BJ (cell line): ENCODE measurements at regions not wholly inside any gene's neighbourhood (a gene's known extent, or its start where the extent isn't known, plus 50 kb on each side); places are given as distances from the start of the nearest gene placed in this dataset.

Experiments used
- CTCF ChIA-PET: fragments of 350-600 bp; formaldehyde crosslinking; extraction: SDS; loops from one replicate; lab custom pipeline; 2021; ENCODE audit warnings: antibody characterized with exemption, inconsistent platforms; lab: Yijun Ruan, JAX
- POLR2A ChIA-PET: fragments of 300-600 bp; sonication (Branson Sonifier 250); formaldehyde crosslinking; extraction: SDS; loops from one replicate; lab custom pipeline; 2021; ENCODE audit warnings: antibody characterized with exemption; lab: Charles Lee
- DNase-seq: peaks from one replicate; pipeline ENCODE4 v3.0.0-alpha.2; 2011; ENCODE audit warnings: low read depth
- H3K27me3 ChIP-seq: 2 replicates; pipeline ENCODE4 v1.6.0; 2011; ENCODE audit warnings: low read length; ENCODE audit not compliant: control insufficient read depth, insufficient read depth
- H3K36me3 ChIP-seq: 2 replicates; pipeline ENCODE4 v1.5.1; 2011; ENCODE audit warnings: low read length; ENCODE audit not compliant: control insufficient read depth, insufficient read depth
- H3K4me3 ChIP-seq: 2 replicates; pipeline ENCODE4 v1.5.1; 2011; ENCODE audit warnings: low read depth, mild to moderate bottlenecking, control low read depth, low read length
- CTCF ChIP-seq: IDR thresholded peaks from 2 replicates; pipeline ENCODE4 v1.5.1; 2011; ENCODE audit warnings: low read depth, mild to moderate bottlenecking, control low read depth, inconsistent platforms, low read length, moderate library complexity; ENCODE audit not compliant: insufficient read depth

GRCh38 chr6:25061289-25061936, 125.7 kb upstream of the RIPOR2 start:
- Histone ChIP-seq H3K4me3 (no peak overlapping the region), H3K36me3 (no peaks in the 10 kb centered on the region), H3K27me3 (no peaks in the 10 kb centered on the region)
- DNase-seq, result peak; percentile 27
- ChIA-PET POLR2A (no interaction called here), CTCF (interaction anchor here (2.2 to 4.1 kb wide), 3 partner anchors 10 to 205 kb away, joined by 7 to 17 read pairs (median 9); no protein-coding TSS in a partner anchor)
- no peak for TF ChIP-seq CTCF

- DNase-seq, result no peak
- H3K36me3 ChIP-seq, result no peaks in the 10 kb centered on the region
- H3K27me3 ChIP-seq, result no peaks in the 10 kb centered on the region
- CTCF ChIA-PET, result interaction anchor here (0.7 to 4.1 kb wide), 7 partner anchors 9 to 206 kb away, joined by 3 to 17 read pairs (median 4); no protein-coding TSS in a partner anchor
- no peak overlapping the region for H3K4me3 ChIP-seq
- TF ChIP-seq CTCF, result no peak
- POLR2A ChIA-PET, result interaction anchor here (0.6 kb wide), 1 partner anchor 8 kb away, joined by 5 read pairs; no protein-coding TSS in a partner anchor
Measured at GRCh38 chr6:25062070-25062811, 126.5 kb upstream of the RIPOR2 start.

- TF ChIP-seq CTCF, result no peak
- CTCF ChIA-PET, result interaction anchor here (0.8 kb wide), 1 partner anchor 69 kb away, joined by 3 read pairs; no protein-coding TSS in a partner anchor
Measured at GRCh38 chr6:25064006-25064405, 128.2 kb upstream of the RIPOR2 start.

GRCh38 chr6:25065666-25066065, 129.9 kb upstream of the RIPOR2 start:
- CTCF ChIA-PET, result interaction anchor here (1.1 kb wide), 1 partner anchor 48 kb away, joined by 3 read pairs; no protein-coding TSS in a partner anchor
- TF ChIP-seq CTCF, result no peak

More at GRCh38 chr6:25064006-25064405, 128.2 kb upstream of the RIPOR2 start:
- Histone ChIP-seq H3K27me3 (no peaks in the 10 kb centered on the region), H3K4me3 (no peak overlapping the region), H3K36me3 (no peaks in the 10 kb centered on the region)
- no peak for DNase-seq
- POLR2A ChIA-PET, result no interaction called here

DNA sequence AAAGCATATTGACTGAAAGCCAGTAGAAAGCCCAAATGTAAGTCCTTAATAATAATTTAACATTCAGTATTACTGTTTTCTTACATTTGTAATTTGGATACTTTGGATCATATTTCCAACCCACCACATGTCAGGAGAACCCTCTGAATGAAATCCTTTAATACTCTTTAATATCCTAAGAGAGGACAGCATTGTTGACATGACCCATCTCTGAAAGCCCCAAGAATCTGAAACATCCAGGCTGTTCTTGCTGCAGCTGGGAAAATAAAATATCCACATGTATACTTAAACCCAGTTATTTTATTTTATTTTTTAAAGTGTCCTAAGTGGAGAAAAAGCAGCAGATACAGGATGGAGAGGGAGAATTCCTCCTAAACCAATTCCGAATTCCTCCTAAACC, 130.8 kb upstream of the RIPOR2 start:
- POLR2A ChIA-PET, result no interaction called here

More at GRCh38 chr6:25065666-25066065, 129.9 kb upstream of the RIPOR2 start:
- no peaks in the 10 kb centered on the region for H3K27me3 ChIP-seq
- H3K4me3 ChIP-seq, result no peak overlapping the region
- POLR2A ChIA-PET, result no interaction called here
- no peak for DNase-seq
- no peaks in the 10 kb centered on the region for H3K36me3 ChIP-seq

More for the DNA sequence above, 130.8 kb upstream of the RIPOR2 start:
- no peak overlapping the region for H3K4me3 ChIP-seq
- no peak for TF ChIP-seq CTCF
- CTCF ChIA-PET, result interaction anchor here (0.9 to 3.2 kb wide), 2 partner anchors 72 to 75 kb away, joined by 4 to 12 read pairs; no protein-coding TSS in a partner anchor
- no peaks in the 10 kb centered on the region for H3K27me3 ChIP-seq
- H3K36me3 ChIP-seq, result no peaks in the 10 kb centered on the region
- no peak for DNase-seq
